ENCODE measurements at regions not wholly inside any gene's neighbourhood (a gene's known extent, or its start where the extent isn't known, plus 50 kb on each side); places are given as distances from the start of the nearest gene placed in this dataset.

DNA sequence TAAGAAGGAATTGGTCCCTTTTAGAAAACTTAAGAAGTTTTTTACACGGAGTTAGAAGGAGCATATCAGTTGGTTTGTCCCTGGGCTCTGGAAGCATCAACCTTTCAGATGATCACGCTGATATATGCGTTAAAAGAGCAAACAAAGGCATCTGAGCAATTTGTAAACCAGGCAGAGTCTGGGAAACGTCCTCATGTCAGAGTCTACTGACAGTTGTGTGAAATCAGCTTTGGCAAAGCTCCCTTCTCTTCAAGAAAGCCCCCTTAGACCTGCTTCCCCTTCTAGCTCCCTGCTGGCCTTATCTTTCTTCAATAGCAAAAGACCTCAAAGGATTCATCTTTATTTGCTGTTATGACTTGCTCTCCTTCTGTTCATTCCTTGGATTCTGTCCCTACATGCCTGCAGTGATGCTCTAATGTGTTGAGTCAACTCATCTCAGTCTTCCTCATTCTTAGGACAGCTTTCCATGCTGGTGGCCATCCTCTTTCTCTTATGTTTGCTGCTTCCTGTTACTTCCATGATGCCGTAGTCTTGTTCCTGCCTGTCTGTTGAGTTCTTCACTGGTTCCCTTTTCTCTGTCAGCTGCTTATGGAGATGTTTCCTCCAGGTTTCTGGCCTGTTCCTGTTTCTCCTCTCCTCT is 106.5 kb upstream of the BMPER start:
- Mint-ChIP-seq H3K4me1 (ENCODE audit: low read depth, unreplicated experiment) (no peaks in the 10 kb centered on the region), H3K27me3 (ENCODE audit: low read depth, unreplicated experiment) (no peaks in the 10 kb centered on the region), H3K9me3 (ENCODE audit: unreplicated experiment) (no peaks in the 10 kb centered on the region), H3K4me3 (ENCODE audit: unreplicated experiment) (no peak overlapping the region), H3K36me3 (ENCODE audit: low read depth, unreplicated experiment) (no peaks in the 10 kb centered on the region), H3K27ac (ENCODE audit: unreplicated experiment) (no peak overlapping the region)
- no peaks in the 10 kb centered on the region for H4K20me1 ChIP-seq (ENCODE audit: insufficient read depth, low read length)
- no peak overlapping the region for H3K4me3 ChIP-seq (ENCODE audit: insufficient read depth, low read depth, low read length)
- no peaks in the 10 kb centered on the region for H3K9me3 ChIP-seq (ENCODE audit: insufficient read depth, low read depth, low read length)
- no peak for TF ChIP-seq EZH2 (IDR thresholded peaks at IDR 0.05; ENCODE audit: insufficient read depth, low read length)
- TF ChIP-seq, protein P1, sequence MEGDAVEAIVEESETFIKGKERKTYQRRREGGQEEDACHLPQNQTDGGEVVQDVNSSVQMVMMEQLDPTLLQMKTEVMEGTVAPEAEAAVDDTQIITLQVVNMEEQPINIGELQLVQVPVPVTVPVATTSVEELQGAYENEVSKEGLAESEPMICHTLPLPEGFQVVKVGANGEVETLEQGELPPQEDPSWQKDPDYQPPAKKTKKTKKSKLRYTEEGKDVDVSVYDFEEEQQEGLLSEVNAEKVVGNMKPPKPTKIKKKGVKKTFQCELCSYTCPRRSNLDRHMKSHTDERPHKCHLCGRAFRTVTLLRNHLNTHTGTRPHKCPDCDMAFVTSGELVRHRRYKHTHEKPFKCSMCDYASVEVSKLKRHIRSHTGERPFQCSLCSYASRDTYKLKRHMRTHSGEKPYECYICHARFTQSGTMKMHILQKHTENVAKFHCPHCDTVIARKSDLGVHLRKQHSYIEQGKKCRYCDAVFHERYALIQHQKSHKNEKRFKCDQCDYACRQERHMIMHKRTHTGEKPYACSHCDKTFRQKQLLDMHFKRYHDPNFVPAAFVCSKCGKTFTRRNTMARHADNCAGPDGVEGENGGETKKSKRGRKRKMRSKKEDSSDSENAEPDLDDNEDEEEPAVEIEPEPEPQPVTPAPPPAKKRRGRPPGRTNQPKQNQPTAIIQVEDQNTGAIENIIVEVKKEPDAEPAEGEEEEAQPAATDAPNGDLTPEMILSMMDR (IDR thresholded peaks at IDR 0.05; ENCODE audit: insufficient read depth, low read depth, low read length) = no peak
- no peak overlapping the region for H3K27ac ChIP-seq (ENCODE audit: low read depth, low read length)
- no peak overlapping the region for H3K4me2 ChIP-seq (ENCODE audit: low read length)
- FAIRE-seq = no peak
- H3K36me3 ChIP-seq (ENCODE audit: insufficient read depth, low read length) = no peaks in the 10 kb centered on the region
- H2AFZ ChIP-seq (ENCODE audit: low read depth, low read length) = no peak overlapping the region
- H3K79me2 ChIP-seq (ENCODE audit: insufficient read depth, low read length) = no peaks in the 10 kb centered on the region
- no peak for DNase-seq (ENCODE audit: low read depth)
- H3K9ac ChIP-seq (ENCODE audit: low read length) = no peak overlapping the region
- H3K4me1 ChIP-seq (ENCODE audit: insufficient read depth, low read length) = no peaks in the 10 kb centered on the region
- no peaks in the 10 kb centered on the region for H3K27me3 ChIP-seq (ENCODE audit: insufficient read depth, low read length)

DNA sequence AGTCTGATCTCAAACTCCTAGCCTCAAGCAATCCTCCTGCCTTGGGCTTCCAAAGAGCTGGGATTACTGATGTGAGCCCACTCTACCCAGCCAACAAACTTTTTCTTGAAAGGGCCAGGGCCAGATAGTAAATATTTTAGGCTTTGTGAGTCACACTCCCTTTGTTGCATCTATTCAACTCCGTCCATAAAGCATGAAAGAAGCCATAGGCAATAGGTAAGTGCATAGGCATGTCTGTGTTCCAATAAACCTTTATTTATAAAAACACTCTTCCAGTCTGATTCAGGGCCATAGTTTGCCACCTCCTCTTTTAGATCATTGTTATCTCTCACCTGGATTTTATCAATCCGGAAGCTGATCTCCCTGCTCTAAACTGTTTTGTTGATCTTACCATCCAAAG is 105.6 kb upstream of the BMPER start:
- H3K4me2 ChIP-seq (ENCODE audit: low read length) = no peak overlapping the region
- FAIRE-seq (no peak), DNase-seq (ENCODE audit: low read depth) (no peak)
- H3K9me3 ChIP-seq (ENCODE audit: insufficient read depth, low read depth, low read length) = no peaks in the 10 kb centered on the region
- H2AFZ ChIP-seq (ENCODE audit: low read depth, low read length) = no peak overlapping the region
- Mint-ChIP-seq H3K9me3 (ENCODE audit: unreplicated experiment) (no peaks in the 10 kb centered on the region), H3K27me3 (ENCODE audit: low read depth, unreplicated experiment) (no peaks in the 10 kb centered on the region), H3K36me3 (ENCODE audit: low read depth, unreplicated experiment) (no peaks in the 10 kb centered on the region), H3K4me3 (ENCODE audit: unreplicated experiment) (no peak overlapping the region), H3K27ac (ENCODE audit: unreplicated experiment) (no peak overlapping the region), H3K4me1 (ENCODE audit: low read depth, unreplicated experiment) (no peaks in the 10 kb centered on the region)
- H3K27me3 ChIP-seq (ENCODE audit: insufficient read depth, low read length) = no peaks in the 10 kb centered on the region
- H3K9ac ChIP-seq (ENCODE audit: low read length) = no peak overlapping the region
- H3K4me3 ChIP-seq (ENCODE audit: insufficient read depth, low read depth, low read length) = no peak overlapping the region
- no peak overlapping the region for H3K27ac ChIP-seq (ENCODE audit: low read depth, low read length)
- H4K20me1 ChIP-seq (ENCODE audit: insufficient read depth, low read length) = no peaks in the 10 kb centered on the region
- no peaks in the 10 kb centered on the region for H3K36me3 ChIP-seq (ENCODE audit: insufficient read depth, low read length)
- H3K4me1 ChIP-seq (ENCODE audit: insufficient read depth, low read length) = no peaks in the 10 kb centered on the region
- no peaks in the 10 kb centered on the region for H3K79me2 ChIP-seq (ENCODE audit: insufficient read depth, low read length)
- TF ChIP-seq, protein P1 (IDR thresholded peaks at IDR 0.05; ENCODE audit: insufficient read depth, low read depth, low read length) = no peak
- TF ChIP-seq EZH2 (IDR thresholded peaks at IDR 0.05; ENCODE audit: insufficient read depth, low read length) = no peak

DNA sequence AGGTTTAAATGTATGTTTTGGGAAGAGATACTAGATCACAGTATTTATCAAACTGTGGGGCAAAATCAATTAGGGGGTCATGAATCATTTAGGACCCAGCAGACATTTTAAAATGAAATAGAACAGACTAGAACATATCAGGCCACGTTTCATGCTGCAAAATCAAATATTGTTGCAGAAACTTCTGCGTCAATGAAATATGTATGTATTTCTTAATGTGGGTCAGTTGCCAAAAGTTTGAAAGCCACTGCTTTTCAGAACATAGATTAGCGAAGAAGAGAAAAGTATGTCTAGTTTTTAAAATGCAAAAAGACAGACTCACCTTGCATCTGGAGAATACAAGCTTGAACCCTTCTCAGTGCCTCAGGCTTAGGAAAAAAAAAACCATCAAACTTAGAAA is 102.7 kb upstream of the BMPER start:
- Mint-ChIP-seq H3K27me3 (ENCODE audit: low read depth, unreplicated experiment) (no peaks in the 10 kb centered on the region), H3K4me1 (ENCODE audit: low read depth, unreplicated experiment) (peaks cover 7% of the 10 kb centered on the region), H3K27ac (ENCODE audit: unreplicated experiment) (no peak overlapping the region), H3K9me3 (ENCODE audit: unreplicated experiment) (no peaks in the 10 kb centered on the region), H3K4me3 (ENCODE audit: unreplicated experiment) (no peak overlapping the region), H3K36me3 (ENCODE audit: low read depth, unreplicated experiment) (no peaks in the 10 kb centered on the region)
- no peak for TF ChIP-seq EZH2 (IDR thresholded peaks at IDR 0.05; ENCODE audit: insufficient read depth, low read length)
- TF ChIP-seq, protein P1 (IDR thresholded peaks at IDR 0.05; ENCODE audit: insufficient read depth, low read depth, low read length) = no peak
- Histone ChIP-seq H2AFZ (ENCODE audit: low read depth, low read length) (no peak overlapping the region), H3K36me3 (ENCODE audit: insufficient read depth, low read length) (no peaks in the 10 kb centered on the region), H3K4me2 (ENCODE audit: low read length) (no peak overlapping the region), H3K9ac (ENCODE audit: low read length) (no peak overlapping the region), H3K4me1 (ENCODE audit: insufficient read depth, low read length) (peaks cover 18% of the 10 kb centered on the region), H3K79me2 (ENCODE audit: insufficient read depth, low read length) (no peaks in the 10 kb centered on the region), H3K27me3 (ENCODE audit: insufficient read depth, low read length) (no peaks in the 10 kb centered on the region), H4K20me1 (ENCODE audit: insufficient read depth, low read length) (no peaks in the 10 kb centered on the region), H3K27ac (ENCODE audit: low read depth, low read length) (no peak overlapping the region), H3K4me3 (ENCODE audit: insufficient read depth, low read depth, low read length) (no peak overlapping the region), H3K9me3 (ENCODE audit: insufficient read depth, low read depth, low read length) (no peaks in the 10 kb centered on the region)
- DNase-seq (ENCODE audit: low read depth) (no peak), FAIRE-seq (no peak)
